Right lobe of liver (tissue), 4 donors: ENCODE measurements at regions not wholly inside any gene's neighbourhood (a gene's known extent, or its start where the extent isn't known, plus 50 kb on each side); places are given as distances from the start of the nearest gene placed in this dataset.

Experiments used
- CTCF ChIP-seq, 4 donors: fragments of 200-600 bp in 3 of 4; fragments of 450-650 bp in 1 of 4; IDR thresholded peaks; one replicate each; pipeline versions ENCODE4 v1.5.1 to v1.8.0; 2016 to 2022; ENCODE audit warnings: antibody characterized with exemption in 4 of 4, mild to moderate bottlenecking in 2 of 4
- POLR2A ChIP-seq: fragments of 450-650 bp; IDR thresholded peaks from one replicate; pipeline ENCODE4 v1.6.1; 2017; ENCODE audit warnings: antibody characterized with exemption, mild to moderate bottlenecking
- donor health status: DM: no; HTN: no; CAD: no.
- donor health status: DM: no; HTN: no; CAD: no.
- donor health status: DM: no; HTN: yes; CAD: no.

GRCh38 chr6:62393608-62394007 is 107.6 kb upstream of the KHDRBS2 start:
- no peak for TF ChIP-seq CTCF (IDR thresholded peaks at IDR 0.05)
- TF ChIP-seq POLR2A: no peak
